ENCODE measurements at regions not wholly inside any gene's neighbourhood (a gene's known extent, or its start where the extent isn't known, plus 50 kb on each side); places are given as distances from the start of the nearest gene placed in this dataset.

- no peak for TF ChIP-seq EGR1 (IDR thresholded peaks at IDR 0.05)
- no peak for TF ChIP-seq TAF1 (IDR thresholded peaks at IDR 0.05; ENCODE audit: low read depth)
- no peak for TF ChIP-seq FOXM1 (IDR thresholded peaks at IDR 0.05; ENCODE audit: borderline replicate concordance, low read depth)
- TF ChIP-seq CREB1 (IDR thresholded peaks at IDR 0.05; ENCODE audit: low read depth) = no peak
- no peak for TF ChIP-seq REST (IDR thresholded peaks at IDR 0.05; ENCODE audit: low read depth)
- TF ChIP-seq YY1 (IDR thresholded peaks at IDR 0.05; ENCODE audit: low read depth) = no peak
- no peak for TF ChIP-seq RAD21 (IDR thresholded peaks at IDR 0.05; ENCODE audit: low read depth)
- TF ChIP-seq USF1 (IDR thresholded peaks at IDR 0.05) = no peak
- no peak for TF ChIP-seq MAX (IDR thresholded peaks at IDR 0.05)
- TF ChIP-seq NFIC (IDR thresholded peaks at IDR 0.05) = no peak
These were observed 1307.9 kb downstream of the UQCRFS1 start for GRCh38 chr19:27905074-27905473.

GRCh38 chr19:27901078-27901477 is 1311.9 kb downstream of the UQCRFS1 start:
- TF ChIP-seq FOXM1 (IDR thresholded peaks at IDR 0.05; ENCODE audit: borderline replicate concordance, low read depth) (no peak), TEAD4 (IDR thresholded peaks at IDR 0.05) (no peak), REST (IDR thresholded peaks at IDR 0.05; ENCODE audit: low read depth) (no peak), CREB1 (IDR thresholded peaks at IDR 0.05; ENCODE audit: low read depth) (no peak), EGR1 (IDR thresholded peaks at IDR 0.05) (no peak), EP300 (IDR thresholded peaks at IDR 0.05; ENCODE audit: borderline replicate concordance) (no peak)

- TF ChIP-seq CREB1 (IDR thresholded peaks at IDR 0.05; ENCODE audit: low read depth) (no peak), CEBPB (IDR thresholded peaks at IDR 0.05) (no peak), EP300 (IDR thresholded peaks at IDR 0.05; ENCODE audit: borderline replicate concordance) (no peak), YY1 (IDR thresholded peaks at IDR 0.05; ENCODE audit: low read depth) (no peak), TEAD4 (IDR thresholded peaks at IDR 0.05) (no peak), MAX (IDR thresholded peaks at IDR 0.05) (no peak), EGR1 (IDR thresholded peaks at IDR 0.05) (no peak), TCF12 (IDR thresholded peaks at IDR 0.05; ENCODE audit: low read depth) (no peak), FOXM1 (IDR thresholded peaks at IDR 0.05; ENCODE audit: borderline replicate concordance, low read depth) (no peak), REST (IDR thresholded peaks at IDR 0.05; ENCODE audit: low read depth) (no peak), RAD21 (IDR thresholded peaks at IDR 0.05; ENCODE audit: low read depth) (no peak), ZBTB7A (IDR thresholded peaks at IDR 0.05; ENCODE audit: low read depth) (no peak), TAF1 (IDR thresholded peaks at IDR 0.05; ENCODE audit: low read depth) (no peak), USF1 (IDR thresholded peaks at IDR 0.05) (no peak)
These were observed 1316.9 kb downstream of the UQCRFS1 start for GRCh38 chr19:27896091-27896490.

GRCh38 chr19:27894906-27895754 is 1317.8 kb downstream of the UQCRFS1 start:
- TF ChIP-seq REST (IDR thresholded peaks at IDR 0.05; ENCODE audit: low read depth) (no peak), NFIC (IDR thresholded peaks at IDR 0.05) (no peak), EP300 (IDR thresholded peaks at IDR 0.05; ENCODE audit: borderline replicate concordance) (no peak), YY1 (IDR thresholded peaks at IDR 0.05; ENCODE audit: low read depth) (no peak), TAF1 (IDR thresholded peaks at IDR 0.05; ENCODE audit: low read depth) (no peak), TEAD4 (IDR thresholded peaks at IDR 0.05) (no peak), CEBPB (IDR thresholded peaks at IDR 0.05) (no peak), MAX (IDR thresholded peaks at IDR 0.05) (no peak), EGR1 (IDR thresholded peaks at IDR 0.05) (no peak), FOXM1 (IDR thresholded peaks at IDR 0.05; ENCODE audit: borderline replicate concordance, low read depth) (no peak), CREB1 (IDR thresholded peaks at IDR 0.05; ENCODE audit: low read depth) (no peak), RAD21 (IDR thresholded peaks at IDR 0.05; ENCODE audit: low read depth) (no peak), TCF12 (IDR thresholded peaks at IDR 0.05; ENCODE audit: low read depth) (no peak), ZBTB7A (IDR thresholded peaks at IDR 0.05; ENCODE audit: low read depth) (no peak)

All from Ishikawa (cell line).